NCI-H2227 (cell line): ENCODE measurements at regions not wholly inside any gene's neighbourhood (a gene's known extent, or its start where the extent isn't known, plus 50 kb on each side); places are given as distances from the start of the nearest gene placed in this dataset.
"Not testable (repeated sequence)": the region's sequence is repeated elsewhere in the genome, so short reads cannot be mapped to it uniquely, and the experiment has no call there.

ENCODE experiments used
- DNase-seq: peaks from one replicate; lab custom pipeline; 2025; ENCODE audit not compliant: unreplicated experiment; lab: John Stamatoyannopoulos, UW

DNA sequence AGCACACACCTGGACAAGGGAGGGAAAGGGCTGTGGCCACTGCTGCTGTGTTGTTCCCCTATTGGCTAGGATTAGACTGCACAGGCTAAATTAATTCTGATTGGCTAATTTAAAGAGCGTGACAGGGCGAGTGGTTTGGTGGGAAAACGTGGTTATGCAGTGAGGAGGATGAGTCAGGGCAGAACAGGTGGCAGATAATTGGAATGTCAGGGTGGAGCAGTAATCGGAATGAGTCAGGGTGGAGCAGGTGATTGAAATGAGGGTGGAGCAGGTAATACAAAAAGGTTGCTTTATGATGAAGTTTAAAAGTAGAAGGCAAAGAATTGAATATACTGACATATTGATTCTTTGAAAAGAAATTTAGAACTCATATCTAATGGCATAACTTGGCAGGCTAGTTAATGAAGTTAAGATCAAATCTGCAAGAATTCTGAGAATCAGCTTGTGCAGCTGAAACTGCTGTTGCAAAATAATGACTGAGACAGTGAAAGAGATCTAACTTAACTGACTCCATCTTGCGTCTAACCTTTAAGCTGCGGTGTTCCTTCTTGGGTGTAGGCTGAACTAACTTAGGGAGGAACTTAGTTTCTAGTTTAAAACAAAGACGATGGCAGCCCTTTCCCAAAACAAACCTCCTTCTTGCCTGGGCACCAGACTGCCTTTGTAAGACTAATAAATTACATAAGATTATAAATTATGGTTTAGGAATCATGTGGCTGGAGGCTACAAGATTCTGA, 174.3 kb downstream of the UTP18 start:
- no peak for DNase-seq

DNA sequence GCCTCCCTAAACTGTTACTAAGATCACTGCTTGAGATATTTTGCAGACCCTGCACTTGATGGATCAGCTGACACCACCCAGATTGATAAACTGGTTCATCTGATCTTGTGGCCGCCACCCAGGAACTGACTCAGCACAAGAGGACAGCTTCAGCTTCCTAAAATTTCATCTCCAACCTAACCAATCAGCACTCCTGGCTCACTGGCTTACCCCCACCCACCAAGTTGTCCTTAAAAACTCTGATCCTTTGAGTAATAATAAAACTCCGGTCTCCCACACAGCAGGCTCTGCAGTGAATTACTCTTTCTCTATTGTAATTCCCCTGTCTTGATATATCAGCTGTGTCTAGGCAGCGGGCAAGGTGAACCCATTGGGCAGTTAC, 174.8 kb downstream of the UTP18 start:
- no peak for DNase-seq

DNA sequence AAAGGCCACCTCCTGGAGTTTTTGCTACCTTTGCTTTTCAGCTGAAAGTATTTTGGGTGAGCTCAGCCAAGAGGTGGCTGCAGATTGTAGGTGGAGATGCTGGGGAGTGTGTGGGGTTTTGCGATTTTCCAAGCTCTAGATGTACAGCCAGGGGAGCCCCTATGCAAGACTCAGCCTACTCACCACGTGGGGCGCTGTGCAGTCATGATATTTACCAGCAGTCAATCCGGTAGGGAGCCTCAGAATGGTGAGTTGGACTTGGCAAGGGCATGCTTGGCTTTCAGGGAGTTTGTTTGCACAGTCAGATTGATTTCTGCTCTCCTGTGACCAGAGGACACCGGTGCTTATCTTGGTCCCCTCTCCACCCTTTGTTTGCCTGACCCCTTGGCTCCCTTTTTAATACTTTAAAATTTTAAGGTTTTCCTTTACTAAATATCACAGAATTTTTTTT, 175.3 kb downstream of the UTP18 start:
- DNase-seq: peak; percentile 60

DNA sequence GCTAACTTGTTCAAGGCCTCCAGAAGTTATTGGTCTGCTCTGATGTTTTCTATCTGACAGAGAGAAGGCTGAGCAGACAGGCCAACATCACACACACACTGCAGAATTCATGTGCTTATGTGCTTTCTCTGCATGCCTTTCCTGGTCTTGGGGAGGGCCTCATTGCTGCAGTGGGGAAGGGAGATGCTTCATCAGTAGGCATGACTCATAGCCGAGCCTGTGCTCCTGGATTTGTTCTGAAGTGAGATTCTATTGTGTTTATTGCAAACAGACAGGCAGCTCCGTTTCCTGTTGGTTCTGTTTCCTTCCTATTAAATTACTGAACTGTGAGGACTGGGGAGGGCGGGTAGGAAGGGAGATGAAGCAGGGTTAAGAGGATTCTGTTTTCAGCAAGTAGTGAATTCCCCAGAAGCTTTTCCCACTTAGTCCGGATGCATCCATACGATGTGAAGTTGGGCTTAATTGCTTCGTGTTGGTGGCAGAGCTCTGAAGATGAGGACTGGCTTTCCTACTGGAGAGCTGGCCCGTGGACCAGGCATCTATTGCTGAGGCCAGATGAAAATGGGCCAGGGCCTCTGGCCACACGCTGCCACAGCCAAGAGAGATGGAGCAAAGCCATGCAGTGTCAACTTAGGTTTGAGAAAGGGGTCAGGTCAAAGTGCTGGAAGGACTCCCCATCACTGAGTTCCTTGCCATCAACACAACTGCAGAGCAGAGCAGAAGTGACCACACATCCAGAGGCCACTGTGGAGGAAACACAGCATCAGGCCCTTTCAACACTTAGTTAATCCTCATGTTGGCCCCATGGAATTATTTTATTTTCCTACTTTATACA, 179.3 kb downstream of the UTP18 start:
- no peak for DNase-seq

DNA sequence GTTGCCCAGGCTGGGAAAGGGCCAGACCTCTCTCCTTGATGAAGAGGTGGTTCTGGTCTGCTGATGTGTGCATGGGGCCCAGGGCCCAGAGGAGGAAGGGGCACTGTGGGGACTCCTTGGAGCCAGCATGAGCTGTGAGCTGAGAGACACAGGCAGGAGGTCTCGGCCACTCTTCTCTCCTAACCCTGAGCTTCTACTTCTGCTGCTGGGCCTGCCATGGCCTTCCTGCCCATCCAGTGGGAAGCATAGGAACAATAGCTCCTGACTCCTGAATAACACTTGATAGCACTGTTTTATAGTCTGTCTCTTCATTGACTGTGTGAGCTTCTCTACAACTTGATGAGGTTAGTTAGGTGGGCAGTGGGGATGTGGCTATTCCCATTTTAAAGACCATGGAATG, 181.1 kb downstream of the UTP18 start:
- DNase-seq: no peak

DNA sequence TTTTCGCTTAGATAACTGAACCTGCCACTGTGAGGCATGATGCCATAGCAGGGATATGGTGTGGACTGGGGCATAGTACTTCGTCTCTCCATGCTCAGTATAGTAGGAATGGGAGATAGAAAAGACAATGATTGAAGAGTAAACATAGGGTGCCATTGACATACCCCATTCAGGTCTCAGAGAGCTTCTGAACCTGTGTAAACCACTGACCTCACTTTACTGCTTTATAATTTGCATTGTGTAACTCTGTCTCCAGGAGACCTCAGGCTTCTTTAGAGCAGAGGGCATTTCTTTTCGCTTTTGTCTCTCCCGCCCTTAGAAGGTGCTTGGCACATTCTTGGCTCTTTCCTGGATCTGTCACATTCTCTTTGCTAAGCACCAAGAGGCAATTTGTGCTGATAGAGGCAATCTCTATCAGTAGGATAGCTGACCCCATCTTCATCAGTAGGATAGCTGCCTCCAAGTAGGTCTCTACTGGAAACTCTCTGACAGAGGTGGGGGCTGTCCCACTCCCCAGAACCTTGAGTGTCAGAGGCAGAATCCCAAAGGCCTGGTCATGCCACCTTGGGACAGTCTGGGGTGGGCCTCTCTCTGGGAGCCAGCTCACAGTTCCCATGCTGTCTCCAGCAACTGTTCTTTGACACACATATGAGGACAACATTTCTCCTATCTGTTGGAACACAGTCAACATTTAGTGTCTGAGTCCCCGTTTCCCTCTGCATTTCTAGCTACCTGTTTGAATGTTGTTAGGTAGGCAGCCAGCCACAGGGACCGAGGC, 181.9 kb downstream of the UTP18 start:
- DNase-seq: no peak

DNA sequence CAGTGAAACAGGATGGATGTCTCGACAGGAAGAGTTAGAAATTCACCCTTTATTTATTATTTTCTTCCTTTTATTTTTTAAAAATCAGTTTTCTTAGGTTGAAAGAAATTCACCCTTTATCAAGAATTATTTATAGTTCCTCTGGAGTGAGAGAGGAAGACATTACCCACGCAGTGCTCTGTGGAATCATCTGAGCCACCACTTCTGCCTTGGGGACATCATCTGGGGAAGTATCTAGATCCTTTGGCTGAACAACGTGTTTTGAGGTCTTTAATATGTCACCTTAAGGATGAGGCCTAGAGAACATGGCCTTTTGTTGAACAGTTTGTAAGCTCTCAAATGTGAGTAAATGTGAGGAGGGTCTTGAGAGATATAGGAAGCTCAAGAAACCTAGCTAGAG, 183.3 kb downstream of the UTP18 start:
- DNase-seq: no peak

DNA sequence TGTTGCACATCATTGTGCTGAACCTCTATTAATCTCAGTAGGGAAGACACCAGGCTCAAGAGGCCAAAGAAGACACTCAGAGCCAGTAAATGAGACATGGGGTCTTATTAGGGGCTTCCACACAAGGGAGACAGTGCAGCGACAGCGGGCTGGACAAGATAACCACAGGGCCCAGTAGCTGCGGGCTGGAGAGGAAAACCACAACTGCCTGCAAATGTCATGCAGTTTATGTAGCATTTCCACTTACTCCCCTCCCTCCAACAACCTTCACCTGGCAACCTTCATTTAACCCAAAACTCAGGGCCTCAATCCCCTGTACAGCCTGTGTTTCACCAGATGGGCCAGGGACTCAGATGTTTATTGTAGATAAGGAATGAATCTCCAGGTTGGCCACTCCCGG, 185.6 kb downstream of the UTP18 start:
- DNase-seq: no peak

DNA sequence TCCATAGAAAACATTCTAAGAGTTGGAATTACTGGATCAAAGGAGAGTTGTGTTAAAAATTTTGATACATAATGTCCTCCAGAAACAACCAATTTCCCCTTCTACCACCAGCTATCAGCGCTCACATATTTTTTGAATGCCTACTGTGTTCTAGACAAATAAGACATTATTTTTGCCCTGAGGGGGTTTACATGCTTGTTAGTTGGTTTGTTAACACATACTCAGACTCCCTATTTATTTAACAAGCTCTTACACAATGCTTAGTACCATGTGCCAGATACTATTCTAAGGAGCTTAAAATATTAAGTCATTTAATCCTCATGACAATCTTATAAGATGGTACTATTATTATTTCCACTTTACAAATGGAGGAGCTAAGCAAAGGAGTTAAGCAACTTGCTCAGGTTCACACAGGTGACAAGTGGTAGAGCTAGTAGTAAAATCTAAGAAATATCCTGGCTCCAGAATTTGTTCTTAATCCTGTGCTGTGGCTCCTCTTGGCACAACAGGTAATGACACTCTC, 194.2 kb downstream of the UTP18 start:
- DNase-seq: no peak

DNA sequence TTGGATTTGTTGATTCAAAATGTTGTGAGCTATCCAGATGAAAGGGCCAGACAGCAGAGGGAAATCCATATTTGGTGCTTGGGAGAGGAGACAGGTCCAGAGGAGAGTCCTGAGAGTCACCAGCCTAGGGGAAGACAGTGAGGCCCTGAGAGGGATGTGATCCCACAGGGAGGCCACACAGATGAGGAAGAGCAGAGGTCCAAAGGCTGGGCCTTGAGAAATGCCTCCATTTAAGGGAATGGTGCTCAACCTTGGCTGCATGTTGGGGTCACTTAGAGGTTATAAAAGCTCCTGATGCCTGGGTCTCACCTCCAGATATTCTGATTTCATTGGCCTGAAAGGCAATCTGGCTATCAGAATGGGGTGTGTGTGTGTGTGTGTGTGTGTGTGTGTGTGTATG, 194.9 kb downstream of the UTP18 start:
- no peak for DNase-seq

DNA sequence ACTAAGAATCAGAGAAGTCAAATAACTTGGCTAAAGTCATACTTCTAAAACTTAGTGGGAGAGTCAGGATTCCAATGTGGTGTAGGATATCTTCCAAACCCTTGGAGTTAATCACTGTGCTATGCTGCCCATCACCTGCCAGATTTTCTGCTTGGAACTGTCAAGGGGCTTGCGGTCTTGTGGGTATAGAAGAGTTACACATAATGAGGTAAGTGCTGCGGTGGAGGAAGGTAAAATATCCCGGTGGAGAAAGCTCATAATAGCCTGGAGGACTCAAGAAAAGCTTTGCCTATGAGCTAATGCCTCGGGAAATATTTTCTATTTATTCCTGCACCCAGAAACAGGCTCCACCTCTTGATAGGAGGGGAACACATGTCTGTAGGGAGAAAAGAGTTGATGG, 195.6 kb downstream of the UTP18 start:
- DNase-seq: no peak

DNA sequence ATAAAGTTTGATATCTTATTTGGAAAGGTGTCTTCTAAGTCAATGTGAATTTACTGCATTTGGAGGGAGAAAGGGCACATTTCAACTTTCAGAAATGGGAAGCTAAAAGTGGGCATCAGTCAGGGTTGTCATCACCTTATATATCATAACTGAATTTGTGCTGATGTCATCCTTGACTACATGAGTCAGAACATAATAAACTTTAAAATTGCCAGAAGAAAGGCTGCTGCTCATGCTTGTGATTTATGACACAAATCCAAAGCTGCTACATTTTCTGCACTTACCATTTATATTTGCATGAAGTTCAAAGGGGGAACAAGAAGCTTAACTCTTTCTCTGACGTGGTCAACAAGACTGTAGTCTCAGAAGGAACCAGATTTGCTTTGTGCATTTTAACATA, 196.6 kb downstream of the UTP18 start:
- no peak for DNase-seq

DNA sequence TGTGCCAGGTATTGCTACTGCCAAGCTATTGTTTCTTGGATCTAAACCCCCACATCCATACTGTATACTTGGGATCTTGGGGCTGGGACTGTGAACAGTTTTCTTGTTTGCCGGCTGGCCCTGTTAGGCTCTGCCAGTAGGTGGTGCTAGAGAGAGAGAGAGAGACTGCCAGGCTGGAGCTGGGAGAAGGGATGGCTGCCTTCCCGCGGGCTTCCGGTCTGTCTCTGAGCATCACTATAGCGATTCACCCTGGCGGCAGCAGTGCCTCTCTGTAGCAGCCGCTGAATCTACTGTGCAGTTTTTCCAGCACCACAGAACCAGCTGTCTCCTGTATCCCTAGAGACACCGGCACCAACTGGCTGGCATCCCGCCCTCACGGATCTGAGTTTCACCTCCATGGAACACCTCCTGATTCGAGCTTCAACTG, 201.2 kb downstream of the UTP18 start:
- DNase-seq: peak; percentile 85

DNA sequence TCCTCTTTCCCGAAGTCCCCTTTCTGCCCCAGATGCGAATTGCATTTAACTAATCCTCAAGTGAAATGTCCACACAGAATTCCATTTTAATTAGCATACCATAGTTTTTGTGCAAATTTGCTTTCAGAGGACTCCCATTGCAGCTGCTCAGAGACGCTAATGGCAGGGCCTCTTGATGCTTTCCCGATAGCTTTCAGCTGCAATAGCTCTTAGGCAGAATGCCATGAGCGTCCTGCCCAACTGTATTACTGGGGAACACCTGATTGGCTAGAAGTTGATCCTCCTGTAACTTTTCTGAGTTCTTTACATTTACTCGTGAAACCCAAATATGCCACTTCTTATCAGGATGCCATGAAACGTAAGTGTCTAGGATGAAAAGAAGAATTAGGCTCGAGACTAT, 203.0 kb downstream of the UTP18 start:
- no peak for DNase-seq

DNA sequence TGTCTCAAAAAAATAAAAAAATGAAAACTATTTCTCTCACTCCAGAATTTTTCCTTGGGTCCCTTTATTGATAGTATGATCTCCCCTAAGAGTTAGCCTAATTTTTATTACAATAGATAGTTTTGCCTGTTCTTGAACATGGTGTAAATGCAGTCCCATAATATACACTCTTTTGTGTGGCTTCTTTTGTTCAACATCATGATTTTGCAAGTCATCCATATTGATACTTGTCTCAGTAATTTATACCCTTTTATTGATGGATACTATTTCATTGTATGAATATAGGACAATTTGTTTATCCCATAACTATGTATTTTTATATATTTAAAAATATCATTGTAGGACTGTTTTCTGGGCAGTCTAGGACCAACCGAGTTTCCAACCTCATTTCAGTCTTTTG, 207.0 kb downstream of the UTP18 start:
- no peak for DNase-seq

DNA sequence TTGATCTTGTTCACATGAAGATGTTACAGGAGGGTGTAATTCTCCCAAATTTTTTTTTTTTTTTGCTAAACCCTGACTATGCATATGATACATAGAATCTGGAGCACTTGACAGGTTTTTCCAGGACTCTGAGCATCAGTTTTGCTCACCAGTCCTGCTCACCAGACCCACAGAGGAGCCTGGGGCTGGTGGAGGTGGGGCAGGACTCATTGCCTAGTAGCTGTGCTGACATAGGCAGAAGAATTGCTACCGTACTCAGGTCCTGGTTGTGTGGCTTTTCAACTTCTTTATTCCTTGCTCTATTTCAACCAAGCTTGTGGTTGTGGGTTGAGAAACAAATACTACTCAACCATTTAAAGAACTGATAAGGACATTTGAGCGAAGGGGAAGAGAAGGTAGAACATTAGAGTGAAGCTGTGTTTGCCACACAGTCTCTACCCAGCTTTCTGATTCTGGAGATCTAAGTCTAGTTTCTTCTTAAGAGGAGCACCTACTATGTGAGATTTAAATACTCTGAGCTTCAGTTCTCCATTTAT, 212.4 kb downstream of the UTP18 start:
- DNase-seq: no peak

DNA sequence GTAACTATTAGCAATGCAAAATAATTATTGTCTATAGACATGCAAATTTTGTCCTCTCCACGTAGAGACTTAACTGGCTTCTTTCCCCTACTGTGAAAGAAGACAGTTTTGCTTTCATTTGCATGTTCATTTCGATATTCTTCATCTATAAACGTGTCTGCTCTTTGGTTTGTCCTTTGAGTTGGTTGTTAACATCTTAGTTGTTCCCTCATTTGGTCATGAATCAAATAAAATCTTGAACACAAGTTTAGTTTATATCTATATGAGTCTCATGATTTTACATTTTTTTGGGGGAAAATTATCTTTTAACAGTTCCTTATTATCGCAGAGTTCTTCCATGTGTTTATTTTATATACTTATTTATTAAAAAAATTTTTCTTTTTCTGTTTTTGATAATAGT, 214.4 kb downstream of the UTP18 start:
- DNase-seq: no peak

DNA sequence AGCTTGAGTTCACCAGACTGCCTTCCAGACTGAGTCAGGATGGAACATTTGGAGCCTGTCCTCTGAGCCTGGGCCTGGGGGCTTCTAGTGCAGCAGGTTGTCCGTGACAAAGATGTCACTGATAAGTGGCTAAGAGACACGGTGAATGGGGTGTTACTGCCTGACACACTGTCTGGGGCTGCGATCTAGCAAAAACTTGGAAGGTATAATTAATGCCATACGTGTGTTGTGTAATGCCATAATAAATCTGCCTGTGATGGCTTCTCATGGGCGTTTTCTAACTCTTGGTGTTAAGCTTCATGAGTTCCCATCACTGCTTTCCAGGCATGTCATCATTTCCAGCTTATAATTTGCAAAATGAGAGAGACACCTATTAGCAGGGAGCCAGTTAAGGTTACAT, 215.4 kb downstream of the UTP18 start:
- DNase-seq: peak; percentile 49

DNA sequence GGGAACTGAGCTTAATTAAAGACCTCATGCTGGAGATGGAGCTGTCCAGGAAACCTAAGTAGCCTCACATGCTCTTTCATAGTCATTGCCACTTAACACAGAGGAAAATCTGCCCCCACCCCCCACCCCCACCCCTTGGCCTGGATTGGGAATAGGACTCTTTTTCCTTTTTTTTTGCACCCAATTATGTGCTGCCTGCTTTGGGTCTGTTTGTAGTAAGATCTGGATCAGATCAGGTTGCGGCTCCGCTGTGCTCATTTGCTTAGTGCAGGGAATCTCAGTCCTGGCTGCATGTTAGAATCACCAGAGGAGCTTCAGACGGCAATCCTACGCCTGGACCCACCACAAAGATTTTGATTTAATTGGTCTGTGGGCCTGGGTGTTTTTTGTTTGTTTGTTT, 219.0 kb downstream of the UTP18 start:
- DNase-seq: no peak

DNA sequence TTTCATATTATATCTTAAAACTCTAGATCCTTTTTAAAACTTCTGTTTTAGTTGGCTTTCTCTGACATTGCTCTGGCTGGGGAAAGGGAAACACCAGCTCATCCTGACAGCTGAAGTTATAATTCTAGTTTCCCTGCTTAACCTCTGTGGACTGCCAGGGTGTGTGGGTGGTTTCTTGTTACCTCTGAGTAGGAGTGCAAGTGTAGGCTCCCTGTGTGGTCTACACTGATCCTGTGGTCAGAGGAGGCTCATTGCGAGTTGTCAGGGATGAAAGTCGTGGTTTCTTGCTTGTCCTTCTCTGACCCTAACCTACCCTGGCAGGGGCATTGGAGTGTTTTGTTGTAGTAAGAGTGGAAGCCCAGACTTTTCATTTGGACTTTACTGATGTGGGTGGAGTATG, 221.0 kb downstream of the UTP18 start:
- DNase-seq: no peak

DNA sequence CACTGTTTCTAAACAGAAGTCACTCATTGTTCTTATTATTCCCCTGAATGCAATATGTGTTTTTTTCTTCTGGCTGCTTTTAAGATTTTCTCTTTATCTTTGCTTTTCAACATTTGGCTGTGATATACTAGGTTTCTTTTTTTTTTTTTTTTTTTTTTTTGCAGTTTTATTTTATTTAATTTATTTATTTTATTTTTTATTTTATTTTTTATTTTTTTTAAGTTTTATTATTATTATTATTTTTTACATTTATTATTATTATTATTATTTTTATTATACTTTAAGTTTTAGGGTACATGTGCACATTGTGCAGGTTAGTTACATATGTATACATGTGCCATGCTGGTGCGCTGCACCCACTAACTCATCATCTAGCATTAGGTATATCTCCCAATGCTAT, 221.9 kb downstream of the UTP18 start:
- DNase-seq: not testable (repeated sequence)
